ENCODE measurements at regions not wholly inside any gene's neighbourhood (a gene's known extent, or its start where the extent isn't known, plus 50 kb on each side); places are given as distances from the start of the nearest gene placed in this dataset.

GRCh38 chr5:54861212-54861894 is 124.0 kb downstream of the ESM1 start:
- no peak for DNase-seq (ENCODE audit: low spot score)
- intact Hi-C loops (cut with DNase I): loop anchor here (10.0 kb wide), 1 partner anchor 617 kb away; no protein-coding TSS in a partner anchor

- no peak for DNase-seq (ENCODE audit: low spot score)
- intact Hi-C loops (cut with DNase I): loop anchor here (10.0 kb wide), 1 partner anchor 616 kb away; no protein-coding TSS in a partner anchor
Observed at GRCh38 chr5:54860321-54860720, 125.1 kb downstream of the ESM1 start.

GRCh38 chr5:54859316-54859715 is 126.1 kb downstream of the ESM1 start:
- intact Hi-C loops (cut with DNase I): no loop called here
- DNase-seq (ENCODE audit: low spot score): no peak

DNA sequence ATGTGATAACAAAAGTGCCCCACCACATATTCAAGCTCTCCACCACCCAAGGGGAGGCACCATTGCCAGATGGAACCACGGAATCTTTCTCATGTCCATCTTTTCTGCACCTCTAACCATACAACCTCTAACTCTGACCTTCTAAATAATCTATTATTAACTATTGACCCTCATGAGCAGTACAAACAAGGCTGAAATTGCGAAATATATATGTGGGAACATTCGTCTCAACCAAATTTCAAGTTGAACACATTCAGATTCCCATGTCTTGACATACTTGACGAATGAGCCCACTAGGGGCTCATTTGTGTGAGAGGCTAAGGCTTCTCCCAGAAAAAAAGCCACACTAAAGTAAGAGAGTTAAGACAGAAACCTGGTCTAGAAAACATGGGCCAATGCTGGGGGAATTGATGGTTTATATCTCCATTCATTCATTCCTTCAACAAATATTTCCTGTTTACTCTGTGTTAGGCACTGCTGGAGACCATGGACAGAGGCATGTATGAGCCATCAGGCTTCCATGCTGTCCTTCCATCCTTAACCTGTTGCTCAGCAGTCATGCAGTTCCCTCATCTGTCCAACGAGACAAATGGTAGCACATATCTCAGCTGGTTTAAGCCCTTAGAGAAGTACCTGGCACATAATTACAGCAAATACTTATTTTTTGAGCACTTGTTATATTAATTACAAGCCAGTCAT is 130.4 kb downstream of the ESM1 start:
- intact Hi-C loops (cut with DNase I): no loop called here

DNA sequence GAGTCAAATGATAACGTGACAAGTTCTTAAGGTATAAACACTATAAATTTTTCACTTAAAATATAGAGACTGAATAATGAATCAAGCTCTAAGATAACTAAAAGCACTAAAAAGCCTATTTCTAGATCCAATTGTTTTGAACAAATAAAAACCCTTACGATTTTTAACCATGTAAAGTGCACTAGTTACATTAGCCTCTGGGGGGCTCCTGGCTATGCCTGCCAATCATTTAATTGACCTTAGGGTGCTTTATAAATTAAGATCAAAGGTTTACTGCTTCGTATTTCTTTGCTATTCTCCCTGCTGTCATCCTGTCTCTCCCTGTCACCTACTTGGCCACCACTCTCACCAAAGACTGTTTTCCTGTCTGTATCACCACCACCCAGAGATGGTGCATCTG is 133.4 kb downstream of the ESM1 start:
- no peak for DNase-seq (ENCODE audit: low spot score)
- intact Hi-C loops (cut with DNase I): no loop called here

More for the DNA sequence above, 130.4 kb downstream of the ESM1 start:
- DNase-seq (ENCODE audit: low spot score): no peak

- intact Hi-C loops (cut with DNase I): no loop called here
Observed at GRCh38 chr5:54851449-54851848, 133.9 kb downstream of the ESM1 start.

DNA sequence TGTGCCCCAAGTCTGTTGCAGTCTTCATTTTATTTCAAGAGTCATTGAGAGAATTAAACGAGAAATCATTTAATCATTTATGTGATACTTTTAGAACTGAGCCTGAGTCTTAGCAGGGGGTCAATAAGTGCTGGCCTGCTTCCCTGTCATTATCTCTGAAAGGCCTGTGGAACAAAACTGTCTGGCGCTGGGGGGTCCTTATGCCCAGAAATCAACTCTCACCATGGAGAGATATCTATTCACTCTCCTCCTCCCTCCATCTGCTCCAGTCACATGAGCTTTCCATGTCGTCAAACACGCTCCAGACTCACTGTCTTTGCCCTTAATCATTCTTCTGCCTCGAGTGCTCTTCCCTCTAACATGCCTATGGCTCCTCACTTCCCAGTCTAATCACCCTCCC is 136.8 kb downstream of the ESM1 start:
- no peak for DNase-seq (ENCODE audit: low spot score)
- intact Hi-C loops (cut with DNase I): no loop called here

More at GRCh38 chr5:54851449-54851848, 133.9 kb downstream of the ESM1 start:
- DNase-seq (ENCODE audit: low spot score): no peak

GRCh38 chr5:54845567-54845941 is 139.8 kb downstream of the ESM1 start:
- intact Hi-C loops (cut with DNase I): loop anchor here (1.0 kb wide), 1 partner anchor 328 kb away; the partner anchor contains the start of gene SNX18
- DNase-seq (ENCODE audit: low spot score): no peak

DNA sequence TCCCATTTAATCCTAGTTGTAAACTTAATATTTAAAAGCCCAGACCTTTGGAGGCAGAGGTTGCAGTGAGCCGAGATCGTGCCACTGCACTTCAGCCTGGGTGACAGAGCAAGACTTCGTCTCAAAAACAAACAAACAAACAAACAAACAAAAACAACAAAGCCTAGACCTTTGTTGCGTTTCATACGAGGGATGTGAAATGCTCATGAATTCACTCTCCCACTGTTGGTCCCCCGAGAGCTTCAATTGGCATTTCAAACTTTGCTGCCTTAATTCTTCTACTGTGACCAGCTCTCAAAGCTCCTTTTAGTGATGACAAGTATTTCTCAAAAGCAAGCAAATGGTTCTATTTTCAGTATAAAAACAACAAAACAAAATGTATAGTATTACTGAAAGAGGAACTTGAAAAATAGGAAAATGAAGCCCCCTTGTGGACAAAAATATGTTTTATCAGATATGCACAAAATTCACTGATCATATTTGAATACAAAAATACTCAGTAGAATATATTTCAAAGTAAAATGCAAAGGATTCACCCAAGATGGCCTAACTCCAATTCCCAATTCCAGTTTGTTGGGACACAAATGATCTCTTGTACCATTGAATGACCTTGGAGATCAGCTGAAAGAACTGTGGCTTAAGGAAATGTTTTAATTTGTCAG is 140.4 kb downstream of the ESM1 start:
- intact Hi-C loops (cut with DNase I): loop anchor here (1.0 kb wide), 1 partner anchor 328 kb away; the partner anchor contains the start of gene SNX18
- no peak for DNase-seq (ENCODE audit: low spot score)

- no peak for DNase-seq (ENCODE audit: low spot score)
- intact Hi-C loops (cut with DNase I): no loop called here
Observed at GRCh38 chr5:54844266-54844665, 141.1 kb downstream of the ESM1 start.

- no peak for DNase-seq (ENCODE audit: low spot score)
- intact Hi-C loops (cut with DNase I): no loop called here
Observed at GRCh38 chr5:54841481-54841880, 143.9 kb downstream of the ESM1 start.

DNA sequence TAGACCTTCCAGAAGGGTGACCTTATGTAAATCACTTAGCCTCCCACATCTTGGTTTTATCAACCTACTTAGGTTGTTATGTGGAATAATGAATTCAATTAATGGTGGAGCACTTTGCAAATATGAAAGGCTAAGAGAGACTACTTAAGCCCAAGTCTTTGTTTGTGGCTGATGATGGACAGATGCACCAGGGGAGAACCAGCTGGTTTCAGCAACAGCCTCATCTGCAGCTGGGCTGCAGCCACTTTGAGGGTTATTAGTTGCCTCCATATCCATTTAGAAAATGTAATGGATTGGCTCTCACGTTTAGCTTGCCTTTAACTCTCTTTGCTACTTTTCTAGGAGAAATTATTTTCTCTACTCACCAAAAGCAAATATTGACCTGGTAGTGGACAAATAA is 146.6 kb downstream of the ESM1 start:
- no peak for DNase-seq (ENCODE audit: low spot score)
- intact Hi-C loops (cut with DNase I): no loop called here

DNA sequence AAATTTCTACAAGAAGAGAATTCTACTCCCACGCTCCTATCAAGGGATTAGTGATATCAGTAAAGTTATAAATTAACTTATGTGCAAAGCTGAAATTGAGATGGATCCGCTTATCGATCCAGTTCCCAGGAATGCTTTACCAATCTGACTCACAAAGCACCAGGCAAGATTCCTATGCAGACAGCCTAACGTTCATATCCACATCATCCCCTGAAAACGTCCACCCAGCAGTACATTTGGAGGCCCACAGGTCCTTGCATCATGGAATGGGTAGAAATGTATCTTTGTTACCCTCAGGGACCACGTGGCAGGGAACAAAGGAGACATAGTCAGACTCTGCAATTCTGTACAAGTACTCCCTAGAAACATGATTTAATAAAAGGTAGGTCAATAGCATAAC is 147.4 kb downstream of the ESM1 start:
- no peak for DNase-seq (ENCODE audit: low spot score)
- intact Hi-C loops (cut with DNase I): no loop called here

GRCh38 chr5:54837093-54837492 is 148.3 kb downstream of the ESM1 start:
- intact Hi-C loops (cut with DNase I): no loop called here
- no peak for DNase-seq (ENCODE audit: low spot score)

DNA sequence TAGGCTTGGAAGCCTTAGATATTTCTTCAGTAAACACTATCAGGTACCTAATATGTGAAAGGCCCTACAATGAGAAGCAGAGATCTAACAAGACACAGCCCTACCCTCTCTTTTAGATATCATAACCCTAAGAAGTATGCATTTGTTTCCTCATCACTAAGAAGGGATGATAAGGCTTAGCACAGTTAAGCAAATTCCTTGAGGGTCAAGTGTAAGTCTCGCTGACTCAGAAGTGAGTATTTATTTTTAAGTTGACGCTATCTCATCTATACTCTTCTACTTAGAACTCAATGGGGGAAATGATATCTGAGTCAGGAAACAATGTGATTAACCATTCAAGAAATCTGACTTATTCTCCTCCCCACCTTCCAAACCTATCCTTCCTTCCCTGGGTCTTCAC is 149.7 kb downstream of the ESM1 start:
- intact Hi-C loops (cut with DNase I): no loop called here
- no peak for DNase-seq (ENCODE audit: low spot score)

DNA sequence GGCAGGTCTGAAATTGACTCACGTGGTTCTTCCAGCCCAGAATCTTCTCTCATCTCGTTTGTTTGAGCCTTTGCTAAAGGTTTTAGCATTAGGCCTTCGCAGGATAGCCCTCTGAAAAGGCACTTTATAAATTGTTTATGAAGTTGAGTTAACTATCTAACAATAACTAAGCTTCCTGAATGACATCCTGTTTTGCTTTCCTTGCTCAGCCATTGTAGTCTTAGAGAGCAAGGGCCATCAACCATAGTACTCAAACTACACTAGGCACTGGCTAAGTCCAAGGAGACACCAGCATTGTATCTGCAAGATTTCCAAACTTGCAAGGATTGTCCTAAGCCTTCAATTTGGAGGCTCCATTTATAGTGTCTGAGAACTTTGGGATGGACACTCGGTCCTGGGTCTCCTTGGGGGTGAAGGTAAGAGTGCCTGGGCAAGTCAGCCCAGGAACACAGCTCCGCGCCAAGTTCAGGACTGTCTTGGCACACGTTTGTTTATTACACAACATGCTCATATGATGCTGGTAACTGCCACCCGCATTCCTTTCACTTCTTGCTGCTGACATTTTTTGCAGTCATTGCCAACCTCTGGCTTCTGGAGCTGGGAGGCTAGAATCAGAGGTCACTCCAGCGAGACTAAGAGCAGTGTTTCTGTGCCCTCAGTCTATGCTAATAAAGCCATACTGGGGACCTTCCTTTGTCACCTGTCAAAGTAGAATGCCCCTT is 151.1 kb downstream of the ESM1 start:
- intact Hi-C loops (cut with DNase I): loop anchor here (5.0 kb wide), 2 partner anchors 42 to 112 kb away; no protein-coding TSS in a partner anchor
- no peak for DNase-seq (ENCODE audit: low spot score)

DNA sequence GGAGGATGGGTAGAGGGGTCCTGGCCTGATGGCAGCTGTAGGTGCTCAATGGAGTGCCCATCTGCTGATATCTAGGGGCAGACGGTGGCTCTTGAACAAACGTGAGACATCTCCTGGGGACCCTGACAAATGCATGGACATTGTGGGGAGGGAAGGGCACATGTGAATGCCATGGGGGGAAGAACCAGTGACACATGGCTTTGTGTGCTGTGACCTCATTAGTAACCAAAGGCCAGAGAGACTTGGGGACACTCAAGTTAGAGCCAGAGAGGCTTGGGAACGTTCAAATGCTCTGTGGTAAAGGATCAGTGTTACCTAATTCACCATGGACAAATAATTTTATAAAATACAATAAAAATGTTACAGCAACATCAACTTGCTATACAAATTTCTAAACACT is 151.8 kb downstream of the ESM1 start:
- DNase-seq (ENCODE audit: low spot score): no peak
- intact Hi-C loops (cut with DNase I): loop anchor here (5.0 kb wide), 2 partner anchors 41 to 111 kb away; no protein-coding TSS in a partner anchor

DNA sequence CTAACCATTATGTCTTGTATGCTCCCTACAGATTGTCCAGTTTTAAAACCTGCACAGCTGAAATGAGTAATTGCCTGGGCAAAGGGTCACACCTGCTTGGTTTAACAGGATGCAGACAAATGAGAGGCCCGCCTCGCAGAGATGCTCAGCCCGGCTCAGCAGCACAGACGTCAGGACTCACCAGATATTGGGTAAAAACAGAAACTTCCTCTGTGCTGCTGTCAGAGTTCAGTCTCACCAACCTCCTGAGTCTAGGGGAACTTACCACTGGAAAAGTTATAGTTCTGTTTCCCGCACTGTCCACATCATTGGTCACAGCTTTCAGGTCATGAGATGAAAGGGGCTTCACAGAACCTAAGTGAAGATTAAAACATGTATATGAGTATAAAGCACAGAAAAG is 152.5 kb downstream of the ESM1 start:
- intact Hi-C loops (cut with DNase I): loop anchor here (5.0 kb wide), 2 partner anchors 41 to 111 kb away; no protein-coding TSS in a partner anchor
- DNase-seq (ENCODE audit: low spot score): no peak

- intact Hi-C loops (cut with DNase I): loop anchor here (5.0 kb wide), 2 partner anchors 40 to 110 kb away; no protein-coding TSS in a partner anchor
- no peak for DNase-seq (ENCODE audit: low spot score)
Observed at GRCh38 chr5:54832045-54832444, 153.3 kb downstream of the ESM1 start.

DNA sequence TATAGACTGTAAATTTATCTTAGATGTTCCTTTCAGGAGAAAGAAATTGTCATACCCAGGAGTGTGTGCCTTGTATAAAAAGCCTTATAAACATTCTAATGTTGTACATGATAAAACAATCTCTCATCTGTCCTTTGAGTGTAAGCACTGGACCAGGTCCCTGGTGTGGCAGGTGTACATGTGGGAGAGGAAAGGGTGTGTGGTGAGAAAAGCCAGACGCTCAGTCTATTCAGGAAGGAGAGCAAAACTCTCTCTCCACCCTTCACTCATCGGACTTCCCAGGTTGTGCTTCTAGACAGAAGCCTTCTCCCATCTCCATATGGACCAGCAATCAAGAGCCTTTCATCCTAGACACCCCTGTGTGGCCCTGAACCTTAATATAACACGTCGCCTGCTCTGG is 154.2 kb downstream of the ESM1 start:
- no peak for DNase-seq (ENCODE audit: low spot score)

More for the DNA sequence above, 154.2 kb downstream of the ESM1 start:
- intact Hi-C loops (cut with DNase I): loop anchor here (5.0 kb wide), 2 partner anchors 39 to 109 kb away; no protein-coding TSS in a partner anchor
